Stimulated activated CD8-positive, alpha-beta memory T cell treated with anti-CD3 and anti-CD28 coated beads, Interleukin-15, amount 100 ng/mL, for 48 hours (primary cell): ENCODE measurements at regions not wholly inside any gene's neighbourhood (a gene's known extent, or its start where the extent isn't known, plus 50 kb on each side); places are given as distances from the start of the nearest gene placed in this dataset.

Experiments used
- DNase-seq, 2 donors: peaks; one replicate each; pipeline ENCODE4 v3.0.0-alpha.2; 2020; ENCODE audit warnings: low read depth in 2 of 2

- DNase-seq, result no peak
Observed at GRCh38 chr4:155564086-155564485, 102.6 kb upstream of the GUCY1A1 start.

GRCh38 chr4:155559915-155560314, 106.7 kb upstream of the GUCY1A1 start:
- no peak for DNase-seq

GRCh38 chr4:155552180-155552579, 114.5 kb upstream of the GUCY1A1 start:
- DNase-seq, result no peak

- DNase-seq, result no peak
Observed at GRCh38 chr4:155548173-155548572, 118.5 kb upstream of the GUCY1A1 start.

- DNase-seq, result no peak
Observed at GRCh38 chr4:155546451-155546850, 120.2 kb upstream of the GUCY1A1 start.

- DNase-seq, result no peak
Observed at GRCh38 chr4:155545456-155545855, 121.2 kb upstream of the GUCY1A1 start.

GRCh38 chr4:155544547-155544946, 122.1 kb upstream of the GUCY1A1 start:
- no peak for DNase-seq

- no peak for DNase-seq
Observed at GRCh38 chr4:155543126-155543765, 123.4 kb upstream of the GUCY1A1 start.

- DNase-seq, result no peak
Observed at GRCh38 chr4:155542415-155542814, 124.2 kb upstream of the GUCY1A1 start.

- DNase-seq, result no peak
Observed at GRCh38 chr4:155541716-155542115, 124.9 kb upstream of the GUCY1A1 start.

- DNase-seq, result no peak
Observed at GRCh38 chr4:155540698-155541097, 126.0 kb upstream of the GUCY1A1 start.

GRCh38 chr4:155539746-155540145, 126.9 kb upstream of the GUCY1A1 start:
- no peak for DNase-seq

GRCh38 chr4:155535802-155536454, 130.7 kb upstream of the GUCY1A1 start:
- DNase-seq, result no peak

- DNase-seq, result no peak
Observed at GRCh38 chr4:155532373-155533085, 134.1 kb upstream of the GUCY1A1 start.

- no peak for DNase-seq
Observed at GRCh38 chr4:155530857-155531256, 135.8 kb upstream of the GUCY1A1 start.

- no peak for DNase-seq
Observed at GRCh38 chr4:155530290-155530689, 136.4 kb upstream of the GUCY1A1 start.

- DNase-seq, result no peak
Observed at GRCh38 chr4:155529716-155530115, 136.9 kb upstream of the GUCY1A1 start.

GRCh38 chr4:155529272-155529671, 137.4 kb upstream of the GUCY1A1 start:
- DNase-seq, result no peak

GRCh38 chr4:155526452-155527169, 140.0 kb upstream of the GUCY1A1 start:
- DNase-seq, result no peak

- no peak for DNase-seq
Observed at GRCh38 chr4:155524926-155525455, 141.7 kb upstream of the GUCY1A1 start.

- no peak for DNase-seq
Observed at GRCh38 chr4:155523358-155523757, 143.3 kb upstream of the GUCY1A1 start.

GRCh38 chr4:155522201-155522600, 144.4 kb upstream of the GUCY1A1 start:
- DNase-seq, result no peak
